Body of pancreas (tissue), 4 donors: ENCODE measurements at regions not wholly inside any gene's neighbourhood (a gene's known extent, or its start where the extent isn't known, plus 50 kb on each side); places are given as distances from the start of the nearest gene placed in this dataset.

Experiments
- POLR2A ChIP-seq, 3 donors: fragments of 450-650 bp; IDR thresholded peaks; one replicate each; pipeline ENCODE4 v1.6.1; 2016; ENCODE audit warnings: antibody characterized with exemption in 3 of 3, mild to moderate bottlenecking in 2 of 3
- TF ChIP-seq, protein P1 (sequence below), 7 experiments: fragments of 450-650 bp in 4 of 7; fragments of 200-600 bp in 3 of 7; sonication (generic) in 3 of 7; IDR thresholded peaks; one replicate each; pipeline ENCODE4 v1.5.1; 2016 to 2019; ENCODE audit warnings: antibody characterized with exemption in 7 of 7

- TF ChIP-seq, protein P1, sequence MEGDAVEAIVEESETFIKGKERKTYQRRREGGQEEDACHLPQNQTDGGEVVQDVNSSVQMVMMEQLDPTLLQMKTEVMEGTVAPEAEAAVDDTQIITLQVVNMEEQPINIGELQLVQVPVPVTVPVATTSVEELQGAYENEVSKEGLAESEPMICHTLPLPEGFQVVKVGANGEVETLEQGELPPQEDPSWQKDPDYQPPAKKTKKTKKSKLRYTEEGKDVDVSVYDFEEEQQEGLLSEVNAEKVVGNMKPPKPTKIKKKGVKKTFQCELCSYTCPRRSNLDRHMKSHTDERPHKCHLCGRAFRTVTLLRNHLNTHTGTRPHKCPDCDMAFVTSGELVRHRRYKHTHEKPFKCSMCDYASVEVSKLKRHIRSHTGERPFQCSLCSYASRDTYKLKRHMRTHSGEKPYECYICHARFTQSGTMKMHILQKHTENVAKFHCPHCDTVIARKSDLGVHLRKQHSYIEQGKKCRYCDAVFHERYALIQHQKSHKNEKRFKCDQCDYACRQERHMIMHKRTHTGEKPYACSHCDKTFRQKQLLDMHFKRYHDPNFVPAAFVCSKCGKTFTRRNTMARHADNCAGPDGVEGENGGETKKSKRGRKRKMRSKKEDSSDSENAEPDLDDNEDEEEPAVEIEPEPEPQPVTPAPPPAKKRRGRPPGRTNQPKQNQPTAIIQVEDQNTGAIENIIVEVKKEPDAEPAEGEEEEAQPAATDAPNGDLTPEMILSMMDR (IDR thresholded peaks at IDR 0.05), result no peak
- no peak for TF ChIP-seq POLR2A (IDR thresholded peaks at IDR 0.05)
Observed at GRCh38 chr21:16264319-16264718, 534.5 kb downstream of the USP25 start.
